Astrocyte (in vitro differentiated cells and primary cell): ENCODE measurements at regions not wholly inside any gene's neighbourhood (a gene's known extent, or its start where the extent isn't known, plus 50 kb on each side); places are given as distances from the start of the nearest gene placed in this dataset.
A peak's percentile ranks its signal among the peaks of the same experiment; 100 is the strongest.

Experiments used
- DNase-seq: peaks from one replicate; pipeline ENCODE4 v3.0.0-alpha.2; 2010; ENCODE audit warnings: low read depth
- FAIRE-seq: peaks from 2 replicates; lab custom pipeline; 2011; peaks lifted over from hg19 to GRCh38; lab: Jason Lieb, UNC
- H2AFZ ChIP-seq: 2 replicates; pipeline ENCODE4 v1.6.0; 2012; ENCODE audit warnings: low read depth, low read length, inconsistent platforms
- H3K27ac ChIP-seq: 2 replicates; pipeline ENCODE4 v1.5.1; 2011; ENCODE audit warnings: low read depth, low read length, inconsistent platforms
- H3K27me3 ChIP-seq: 2 replicates; pipeline ENCODE4 v1.6.0; 2011; ENCODE audit warnings: low read length, inconsistent platforms; ENCODE audit not compliant: insufficient read depth
- H3K36me3 ChIP-seq: 2 replicates; pipeline ENCODE4 v1.5.1; 2011; ENCODE audit warnings: low read length, inconsistent platforms; ENCODE audit not compliant: insufficient read depth
- H3K4me1 ChIP-seq: 2 replicates; pipeline ENCODE4 v1.5.1; 2011; ENCODE audit warnings: low read length, inconsistent platforms; ENCODE audit not compliant: insufficient read depth
- H3K4me2 ChIP-seq: 2 replicates; pipeline ENCODE4 v1.6.0; 2012; ENCODE audit warnings: low read length, inconsistent platforms
- H3K4me3 ChIP-seq: 2 replicates; pipeline ENCODE4 v1.5.1; 2011; ENCODE audit warnings: low read depth, mild to moderate bottlenecking, low read length, inconsistent platforms; ENCODE audit not compliant: insufficient read depth
- H3K79me2 ChIP-seq: 2 replicates; pipeline ENCODE4 v1.6.0; 2012; ENCODE audit warnings: mild to moderate bottlenecking, low read length, inconsistent platforms; ENCODE audit not compliant: insufficient read depth
- H3K9ac ChIP-seq: 2 replicates; pipeline ENCODE4 v1.6.0; 2012; ENCODE audit warnings: mild to moderate bottlenecking, low read length, inconsistent platforms
- H3K9me3 ChIP-seq: 2 replicates; pipeline ENCODE4 v1.5.1; 2012; ENCODE audit warnings: low read depth, mild to moderate bottlenecking, low read length, inconsistent platforms; ENCODE audit not compliant: insufficient read depth
- H4K20me1 ChIP-seq: 2 replicates; pipeline ENCODE4 v1.6.0; 2012; ENCODE audit warnings: low read length, inconsistent platforms; ENCODE audit not compliant: insufficient read depth
- H3K27ac Mint-ChIP-seq: one replicate; pipeline ENCODE4 v1.8.0; 2021; ENCODE audit warnings: mild to moderate bottlenecking, mixed read lengths; ENCODE audit not compliant: unreplicated experiment
- H3K27me3 Mint-ChIP-seq: one replicate; pipeline ENCODE4 v1.8.0; 2021; ENCODE audit warnings: low read depth, mixed read lengths; ENCODE audit not compliant: unreplicated experiment
- H3K36me3 Mint-ChIP-seq: one replicate; pipeline ENCODE4 v1.8.0; 2021; ENCODE audit warnings: low read depth, mixed read lengths; ENCODE audit not compliant: unreplicated experiment
- H3K4me1 Mint-ChIP-seq: one replicate; pipeline ENCODE4 v1.8.0; 2021; ENCODE audit warnings: low read depth, mixed read lengths; ENCODE audit not compliant: unreplicated experiment
- H3K4me3 Mint-ChIP-seq: one replicate; pipeline ENCODE4 v1.8.0; 2021; ENCODE audit warnings: mild to moderate bottlenecking, moderate library complexity, mixed read lengths; ENCODE audit not compliant: unreplicated experiment
- H3K9me3 Mint-ChIP-seq: one replicate; pipeline ENCODE4 v1.8.0; 2021; ENCODE audit warnings: mild to moderate bottlenecking, mixed read lengths; ENCODE audit not compliant: unreplicated experiment
- CTCF ChIP-seq: IDR thresholded peaks from 2 replicates; pipeline ENCODE4 v1.5.1; 2011; ENCODE audit warnings: low read depth, mild to moderate bottlenecking, inconsistent platforms, low read length, moderate library complexity; ENCODE audit not compliant: insufficient read depth
- EZH2 ChIP-seq: IDR thresholded peaks from 2 replicates; pipeline ENCODE4 v1.6.1; 2012; ENCODE audit warnings: mild to moderate bottlenecking, low read length, inconsistent platforms; ENCODE audit not compliant: insufficient read depth

GRCh38 chr5:164482351-164482750, 976.9 kb downstream of the MAT2B start:
- no peaks in the 10 kb centered on the region for H3K4me1 Mint-ChIP-seq
- TF ChIP-seq CTCF: no peak
- Histone ChIP-seq H3K9ac (no peak overlapping the region), H4K20me1 (no peaks in the 10 kb centered on the region), H3K79me2 (no peaks in the 10 kb centered on the region), H3K4me1 (no peaks in the 10 kb centered on the region), H2AFZ (no peak overlapping the region), H3K9me3 (no peaks in the 10 kb centered on the region), H3K36me3 (no peaks in the 10 kb centered on the region), H3K4me2 (no peak overlapping the region), H3K4me3 (no peak overlapping the region), H3K27me3 (no peaks in the 10 kb centered on the region), H3K27ac (no peak overlapping the region)
- DNase-seq (no peak), FAIRE-seq (no peak)
- H3K9me3 Mint-ChIP-seq: no peaks in the 10 kb centered on the region
- H3K4me3 Mint-ChIP-seq: no peak overlapping the region
- no peaks in the 10 kb centered on the region for H3K36me3 Mint-ChIP-seq
- no peak overlapping the region for H3K27ac Mint-ChIP-seq
- no peaks in the 10 kb centered on the region for H3K27me3 Mint-ChIP-seq

- Mint-ChIP-seq H3K4me3 (no peak overlapping the region), H3K27me3 (no peaks in the 10 kb centered on the region), H3K9me3 (no peaks in the 10 kb centered on the region), H3K27ac (no peak overlapping the region), H3K4me1 (no peaks in the 10 kb centered on the region), H3K36me3 (no peaks in the 10 kb centered on the region)
- Histone ChIP-seq H3K79me2 (no peaks in the 10 kb centered on the region), H4K20me1 (no peaks in the 10 kb centered on the region), H3K4me3 (no peak overlapping the region), H2AFZ (no peak overlapping the region), H3K9ac (no peak overlapping the region), H3K9me3 (no peaks in the 10 kb centered on the region), H3K4me2 (no peak overlapping the region), H3K27ac (no peak overlapping the region), H3K4me1 (no peaks in the 10 kb centered on the region), H3K27me3 (no peaks in the 10 kb centered on the region), H3K36me3 (no peaks in the 10 kb centered on the region)
- DNase-seq (no peak), FAIRE-seq (no peak)
- TF ChIP-seq EZH2 (no peak), CTCF (no peak)
Measured at GRCh38 chr5:164484948-164485347, 979.5 kb downstream of the MAT2B start.

- no peak for TF ChIP-seq EZH2
- TF ChIP-seq CTCF: no peak
- no peaks in the 10 kb centered on the region for H3K9me3 ChIP-seq
- H3K36me3 ChIP-seq: no peaks in the 10 kb centered on the region
- no peaks in the 10 kb centered on the region for H3K4me1 ChIP-seq
- FAIRE-seq: no peak
- no peak overlapping the region for H3K27ac ChIP-seq
- H2AFZ ChIP-seq: no peak overlapping the region
- no peaks in the 10 kb centered on the region for H3K79me2 ChIP-seq
- Mint-ChIP-seq H3K4me1 (no peaks in the 10 kb centered on the region), H3K27ac (no peak overlapping the region), H3K4me3 (no peak overlapping the region), H3K9me3 (no peaks in the 10 kb centered on the region), H3K27me3 (no peaks in the 10 kb centered on the region), H3K36me3 (no peaks in the 10 kb centered on the region)
- no peaks in the 10 kb centered on the region for H3K27me3 ChIP-seq
- H3K4me2 ChIP-seq: no peak overlapping the region
- no peak overlapping the region for H3K9ac ChIP-seq
- no peaks in the 10 kb centered on the region for H4K20me1 ChIP-seq
- no peak overlapping the region for H3K4me3 ChIP-seq
- DNase-seq: peak; percentile 53
Measured at GRCh38 chr5:164487939-164488338, 982.5 kb downstream of the MAT2B start.
